ENCODE measurements at regions not wholly inside any gene's neighbourhood (a gene's known extent, or its start where the extent isn't known, plus 50 kb on each side); places are given as distances from the start of the nearest gene placed in this dataset.
"Not testable (repeated sequence)": the region's sequence is repeated elsewhere in the genome, so short reads cannot be mapped to it uniquely, and the experiment has no call there.

GRCh38 chr6:11486959-11487358, 50.6 kb upstream of the TMEM170B start:
- DNase-seq = no peak

DNA sequence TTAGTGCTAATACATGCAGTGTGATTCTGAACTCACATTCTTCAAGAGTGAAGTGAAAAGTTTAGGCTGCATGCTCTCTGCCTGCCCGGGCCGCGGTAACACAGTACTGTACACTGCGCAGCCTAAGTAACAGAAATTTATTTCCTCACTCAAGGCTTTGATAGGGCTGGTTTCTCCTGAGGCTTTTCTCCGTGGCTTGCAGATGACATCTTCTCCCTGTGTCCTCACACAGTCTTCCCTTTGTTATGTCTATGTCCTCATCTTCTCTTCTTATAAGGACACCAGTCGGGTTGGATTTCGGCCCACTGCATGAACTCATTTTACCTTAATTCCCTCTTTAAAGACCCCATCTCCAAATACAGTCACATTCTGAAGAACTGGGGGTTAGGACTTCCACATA, 51.1 kb upstream of the TMEM170B start:
- no peak for DNase-seq

DNA sequence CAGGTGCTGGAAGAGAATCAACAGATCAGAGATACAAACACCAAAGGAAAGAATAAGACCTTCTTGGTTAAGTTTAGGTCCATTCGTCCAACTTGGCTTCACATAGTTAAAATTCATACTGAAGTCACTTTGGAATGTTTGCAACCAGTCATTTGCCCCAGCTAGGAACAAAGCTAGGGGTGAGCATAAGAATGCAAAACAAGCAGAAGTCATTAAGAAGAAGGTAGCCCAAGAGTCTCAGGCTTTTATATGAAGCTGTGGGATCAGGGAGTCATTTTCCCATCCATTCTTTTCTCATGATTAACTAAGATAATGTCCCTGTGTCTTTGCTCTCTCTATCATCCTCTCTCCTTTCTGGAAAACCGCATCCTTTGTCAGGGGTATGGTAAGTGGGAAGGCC, 51.5 kb upstream of the TMEM170B start:
- DNase-seq = no peak

DNA sequence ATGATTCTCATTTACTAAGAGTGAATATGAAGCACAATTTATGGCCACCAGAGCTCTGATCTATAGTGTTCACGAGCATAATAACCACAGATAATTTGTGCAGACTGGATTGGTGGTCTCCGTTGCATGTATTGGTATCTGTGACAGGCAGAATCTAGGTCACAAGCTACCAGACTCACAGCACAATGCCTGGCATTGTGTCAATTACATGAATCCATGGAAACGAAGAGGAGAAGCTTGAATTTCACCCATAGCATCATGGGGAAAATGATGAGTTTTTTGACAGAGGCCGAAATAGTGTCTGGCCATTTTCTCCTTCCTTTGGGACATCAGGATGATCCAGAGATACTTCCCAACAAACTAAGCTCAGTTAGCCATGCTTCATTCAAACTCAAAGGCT, 52.3 kb upstream of the TMEM170B start:
- DNase-seq = no peak

DNA sequence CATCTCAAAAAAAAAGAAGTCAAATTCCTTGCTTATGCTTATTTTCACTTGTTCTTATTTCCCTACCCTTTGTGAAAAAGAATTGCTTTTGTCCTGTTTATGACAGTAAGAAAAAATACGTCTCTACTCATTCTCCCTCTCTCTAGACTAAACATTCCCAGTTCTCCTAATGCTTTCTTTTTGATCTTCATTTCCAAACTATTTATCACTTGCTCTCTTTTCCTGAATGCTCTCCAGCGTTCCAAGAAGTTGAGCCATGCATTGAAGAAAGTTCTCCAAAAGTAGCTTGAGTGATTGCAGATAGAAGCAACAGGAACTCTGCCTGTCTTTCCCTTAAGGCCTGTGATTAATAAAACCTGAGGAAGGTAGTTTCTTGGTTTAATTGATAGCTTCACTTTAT, 53.1 kb upstream of the TMEM170B start:
- DNase-seq = no peak

DNA sequence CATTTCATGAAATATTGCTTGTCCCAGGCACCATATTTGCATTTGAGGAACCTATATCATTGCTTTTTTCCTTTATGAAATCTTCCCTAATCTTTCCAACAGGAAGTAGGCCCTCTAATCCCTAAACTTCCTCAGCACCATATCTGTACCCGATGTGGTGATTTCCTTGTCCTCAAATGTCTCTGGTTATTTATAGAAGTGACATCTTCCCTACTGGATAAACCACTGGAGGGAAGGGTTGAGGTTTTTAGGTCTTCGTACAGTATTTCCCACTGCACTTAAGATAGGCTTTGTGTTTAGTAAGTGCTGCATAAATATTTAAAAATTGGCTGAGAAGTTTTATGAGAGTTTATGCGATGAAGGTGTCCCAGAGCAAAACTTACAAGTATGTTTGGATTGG, 54.9 kb upstream of the TMEM170B start:
- DNase-seq = no peak

DNA sequence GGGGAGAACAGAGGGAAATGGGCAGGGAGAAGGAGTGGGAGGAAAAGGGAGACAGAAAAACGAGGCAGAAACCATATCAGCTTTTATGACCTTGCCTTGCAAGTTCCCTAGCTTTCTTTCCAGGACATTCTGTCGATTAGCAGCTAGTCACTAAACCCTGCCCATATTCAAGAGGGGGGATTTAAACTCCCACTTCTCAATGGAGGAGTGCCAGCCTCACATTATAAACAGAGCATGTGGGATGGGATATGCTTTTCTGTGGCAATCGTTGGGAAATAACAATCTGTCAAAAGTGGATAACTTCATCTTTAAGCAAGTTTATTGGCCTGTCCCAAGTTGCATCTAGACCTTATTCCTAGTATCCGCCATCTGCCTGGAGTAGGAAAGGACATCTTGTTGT, 57.0 kb upstream of the TMEM170B start:
- no peak for DNase-seq

GRCh38 chr6:11479296-11479695, 58.3 kb upstream of the TMEM170B start:
- no peak for DNase-seq

- DNase-seq = no peak
These were observed 59.0 kb upstream of the TMEM170B start for GRCh38 chr6:11478586-11478985.

GRCh38 chr6:11475016-11475415, 62.5 kb upstream of the TMEM170B start:
- DNase-seq = no peak

DNA sequence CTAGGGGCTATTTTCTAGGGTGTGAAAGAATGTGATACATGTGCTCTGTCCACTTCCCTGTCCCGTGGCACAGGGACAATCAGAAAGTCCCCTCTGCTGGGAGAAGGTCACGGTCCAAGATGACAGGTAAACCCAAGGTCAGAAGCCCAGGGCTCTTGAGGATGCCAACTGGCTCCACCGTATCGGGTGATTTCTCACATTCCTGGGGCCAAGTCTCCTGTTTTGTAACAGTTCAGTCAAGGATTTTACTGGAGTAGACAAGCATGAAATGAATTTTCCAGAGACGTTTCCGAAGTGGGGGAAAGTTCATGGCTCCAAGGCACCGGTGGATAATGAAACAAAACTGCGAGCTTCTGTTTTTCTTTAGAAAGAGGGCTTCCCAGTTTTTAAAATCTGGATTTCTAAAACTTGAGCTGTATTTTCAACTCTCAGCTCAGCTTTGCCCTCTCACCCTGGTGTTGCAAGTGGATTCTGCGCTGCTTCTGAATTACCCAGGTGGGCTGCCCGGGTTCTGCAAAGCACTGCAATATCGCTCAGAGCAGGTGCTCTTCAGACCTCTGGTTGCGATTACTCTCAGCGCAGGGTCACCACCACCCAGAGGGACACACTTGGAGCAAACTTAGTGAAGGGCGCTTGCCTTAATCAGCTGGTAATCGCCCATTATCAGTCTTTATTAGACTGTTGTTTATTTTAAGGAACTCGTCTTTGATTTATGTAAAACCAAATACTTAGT, 64.4 kb upstream of the TMEM170B start:
- no peak for DNase-seq

- DNase-seq = no peak
These were observed 66.3 kb upstream of the TMEM170B start for GRCh38 chr6:11471261-11471660.

GRCh38 chr6:11469684-11470083, 67.9 kb upstream of the TMEM170B start:
- no peak for DNase-seq

DNA sequence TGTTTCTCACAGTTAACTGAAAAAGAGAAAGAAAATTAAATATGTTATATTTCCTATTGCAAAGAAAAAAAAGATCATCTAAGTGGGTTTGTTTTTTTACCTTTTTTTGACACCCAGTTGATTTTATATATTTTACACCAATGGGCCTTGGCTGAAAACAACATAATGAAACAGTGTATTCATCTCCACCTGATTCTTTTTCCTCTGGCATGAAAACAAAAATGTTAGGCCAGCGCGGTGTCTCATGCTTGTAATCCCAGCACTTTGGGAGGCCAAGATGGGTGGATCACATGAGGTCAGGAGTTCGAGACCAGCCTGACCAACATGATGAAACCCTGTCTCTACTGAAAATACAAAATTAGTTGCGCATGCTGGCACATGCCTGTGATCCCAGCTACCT, 69.3 kb upstream of the TMEM170B start:
- not testable (repeated sequence) for DNase-seq

DNA sequence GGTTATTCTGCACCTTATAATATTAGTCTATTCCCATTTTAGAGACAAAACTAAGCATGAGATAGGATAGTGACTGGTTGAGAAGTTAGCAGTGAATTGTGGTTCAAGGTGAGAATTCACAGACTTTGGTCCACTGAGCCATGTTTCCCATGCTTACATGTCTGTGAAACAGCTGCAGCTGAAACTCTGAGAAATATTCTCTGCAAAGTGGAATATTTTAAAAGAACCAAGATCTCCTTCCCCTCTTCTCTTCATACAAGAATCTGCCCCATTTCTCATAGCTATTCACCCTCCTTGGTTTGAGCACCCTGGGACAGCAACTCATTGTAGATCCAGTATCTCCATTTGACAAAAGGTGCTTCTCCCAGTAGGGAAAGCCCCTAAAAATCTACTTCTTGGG, 70.2 kb upstream of the TMEM170B start:
- no peak for DNase-seq

DNA sequence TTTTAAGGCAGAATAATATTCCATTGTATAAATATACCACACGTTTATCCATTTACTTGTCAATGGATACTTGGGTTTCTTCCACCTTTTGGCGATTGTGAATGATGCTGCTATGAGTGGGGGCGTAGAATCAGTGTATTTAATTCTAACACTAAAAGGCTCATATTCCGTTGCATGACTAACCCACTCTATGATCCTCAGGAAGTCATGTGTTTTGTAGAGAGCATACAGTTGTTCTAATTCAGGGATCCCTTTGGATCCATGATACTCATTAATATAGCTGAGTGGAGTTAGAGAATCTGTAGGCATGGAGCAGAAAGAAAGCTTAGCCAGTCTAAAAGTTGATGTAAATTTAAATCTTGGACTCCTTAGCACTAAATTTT, 74.2 kb upstream of the TMEM170B start:
- DNase-seq = no peak

GRCh38 chr6:11462742-11463397, 74.7 kb upstream of the TMEM170B start:
- DNase-seq = no peak

GRCh38 chr6:11460837-11461661, 76.5 kb upstream of the TMEM170B start:
- DNase-seq = no peak

GRCh38 chr6:11460001-11460668, 77.4 kb upstream of the TMEM170B start:
- peak; percentile 58 to 75 for DNase-seq

DNA sequence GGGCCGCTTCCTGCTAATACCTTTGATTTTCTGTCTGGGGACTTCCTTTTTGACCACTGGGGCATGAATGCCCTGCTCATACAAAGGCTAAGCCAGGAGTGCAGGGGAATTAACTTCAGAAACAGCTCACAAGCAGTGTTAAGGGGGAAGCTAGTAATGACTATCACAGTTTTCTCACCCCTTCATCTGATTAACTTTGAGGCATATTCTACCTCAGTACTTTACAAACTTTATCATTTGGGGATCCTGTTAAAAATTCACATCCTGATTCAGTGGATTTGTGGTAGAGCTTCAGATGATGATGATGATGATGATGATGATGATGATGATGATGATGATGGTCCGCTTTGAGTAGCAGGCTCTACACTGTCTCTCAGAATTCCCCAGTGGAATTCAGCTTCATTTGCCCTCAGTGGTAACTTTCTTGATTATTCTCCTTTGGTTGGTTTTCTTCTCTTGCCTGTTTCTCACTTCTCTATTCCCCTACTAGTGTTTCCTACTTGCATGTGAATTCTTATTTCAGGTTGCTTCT, 78.4 kb upstream of the TMEM170B start:
- no peak for DNase-seq

DNA sequence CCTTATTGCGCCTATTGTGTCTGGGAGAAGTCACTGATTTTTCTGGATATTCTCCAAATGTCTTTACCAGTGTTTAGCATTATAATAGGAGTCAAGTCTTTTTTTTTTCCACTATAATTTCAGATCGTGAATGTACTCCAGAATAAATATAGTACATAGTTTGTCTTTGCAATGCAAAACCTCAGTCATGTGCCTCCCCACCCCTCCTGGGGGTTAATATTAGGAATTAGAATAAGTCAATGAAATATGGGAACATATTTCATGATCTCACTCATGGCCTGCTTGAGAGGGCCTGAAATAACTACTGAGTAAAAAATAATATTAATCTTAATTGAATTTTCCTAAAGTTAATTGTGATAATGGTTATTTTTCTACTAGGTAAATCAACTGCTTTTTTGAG, 79.0 kb upstream of the TMEM170B start:
- no peak for DNase-seq

GRCh38 chr6:11457422-11457821, 80.1 kb upstream of the TMEM170B start:
- not testable (repeated sequence) for DNase-seq

DNA sequence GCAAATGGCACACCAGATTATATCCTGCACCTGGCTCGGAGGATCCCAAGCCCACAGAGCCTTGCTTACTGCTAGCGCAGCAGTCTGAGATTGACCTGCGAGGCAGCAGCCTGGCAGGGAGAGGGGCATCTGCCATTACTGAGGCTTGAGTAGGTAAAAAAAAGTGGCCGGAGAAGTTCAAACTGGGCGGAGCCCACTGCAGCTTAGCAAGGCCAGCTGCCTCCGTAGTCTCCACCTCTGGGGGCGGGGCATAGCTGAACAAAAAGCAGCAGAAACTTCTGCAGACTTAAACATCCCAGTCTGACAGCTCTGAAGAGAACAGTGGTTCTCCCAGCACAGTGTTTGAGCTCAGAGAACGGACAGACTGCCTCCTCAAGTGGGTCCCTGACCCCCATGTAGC, 85.4 kb upstream of the TMEM170B start:
- not testable (repeated sequence) for DNase-seq

All from Kasumi-1 (cell line).